Osteoblast (primary cell): ENCODE measurements at regions not wholly inside any gene's neighbourhood (a gene's known extent, or its start where the extent isn't known, plus 50 kb on each side); places are given as distances from the start of the nearest gene placed in this dataset.
A peak's percentile ranks its signal among the peaks of the same experiment; 100 is the strongest.
"Not testable (repeated sequence)": the region's sequence is repeated elsewhere in the genome, so short reads cannot be mapped to it uniquely, and the experiment has no call there.

Experiments
- DNase-seq: peaks from one replicate; pipeline ENCODE4 v3.0.0; 2011; ENCODE audit warnings: low spot score, mixed read lengths; ENCODE audit not compliant: insufficient read length; ENCODE audit errors: missing footprints
- H2AFZ ChIP-seq: 2 replicates; pipeline ENCODE4 v1.6.0; 2011; ENCODE audit warnings: mild to moderate bottlenecking, low read length
- H3K27ac ChIP-seq: 2 replicates; pipeline ENCODE4 v1.5.1; 2011; ENCODE audit warnings: mild to moderate bottlenecking, low read depth, low read length, moderate library complexity
- H3K27me3 ChIP-seq: 2 replicates; pipeline ENCODE4 v1.6.0; 2012; ENCODE audit warnings: mild to moderate bottlenecking, control low read depth, inconsistent platforms, low read length, moderate library complexity; ENCODE audit not compliant: insufficient read depth
- H3K36me3 ChIP-seq: 2 replicates; pipeline ENCODE4 v1.5.1; 2011; ENCODE audit warnings: mild to moderate bottlenecking, low read length, control low read depth, moderate library complexity; ENCODE audit not compliant: insufficient read depth
- H3K4me1 ChIP-seq: 2 replicates; pipeline ENCODE4 v1.5.1; 2011; ENCODE audit warnings: mild to moderate bottlenecking, low read length, control low read depth, moderate library complexity; ENCODE audit not compliant: insufficient read depth
- H3K4me2 ChIP-seq: 2 replicates; pipeline ENCODE4 v1.6.0; 2011; ENCODE audit warnings: mild to moderate bottlenecking, low read length; ENCODE audit not compliant: insufficient read depth
- H3K4me3 ChIP-seq: fragments of 200-600 bp; sonication (generic); 3 replicates; pipeline ENCODE4 v1.5.1; 2012; ENCODE audit warnings: mild to moderate bottlenecking, low read length, inconsistent platforms; ENCODE audit not compliant: insufficient read depth
- H3K79me2 ChIP-seq: 2 replicates; pipeline ENCODE4 v1.6.0; 2012; ENCODE audit warnings: mild to moderate bottlenecking, low read length, control low read depth, inconsistent platforms; ENCODE audit not compliant: insufficient read depth
- H3K9me3 ChIP-seq: 2 replicates; pipeline ENCODE4 v1.5.1; 2011; ENCODE audit warnings: low read depth, low read length, control low read depth
- H4K20me1 ChIP-seq: 2 replicates; pipeline ENCODE4 v1.6.0; 2012; ENCODE audit warnings: mild to moderate bottlenecking, low read length, control low read depth; ENCODE audit not compliant: insufficient read depth

GRCh38 chr2:111382507-111382906 lies 261.8 kb downstream of the BCL2L11 start:
- not testable (repeated sequence) for H3K4me2 ChIP-seq, H4K20me1 ChIP-seq, H3K79me2 ChIP-seq, H2AFZ ChIP-seq, H3K27me3 ChIP-seq, DNase-seq, H3K9me3 ChIP-seq, H3K36me3 ChIP-seq, H3K27ac ChIP-seq, H3K4me3 ChIP-seq, H3K4me1 ChIP-seq

DNA sequence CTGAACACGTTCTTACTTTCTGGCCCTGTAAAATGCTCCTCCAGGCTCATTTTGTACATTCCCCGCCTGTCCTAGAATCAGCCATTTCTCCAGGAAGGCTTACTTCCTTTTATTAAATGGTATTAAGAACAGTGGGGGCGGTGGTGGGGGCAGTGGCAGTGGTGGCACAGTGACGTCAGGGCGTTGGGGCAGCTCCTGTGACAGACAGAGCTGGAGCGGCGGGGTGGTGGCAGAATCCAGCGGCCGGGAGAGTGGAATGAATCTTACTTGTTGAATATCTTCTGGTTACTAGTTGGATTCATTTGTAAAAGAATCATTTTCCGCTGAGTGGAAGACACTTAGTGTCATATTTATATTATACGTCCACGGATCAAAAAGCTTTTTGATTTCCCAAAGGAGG lies 262.6 kb downstream of the BCL2L11 start:
- H2AFZ ChIP-seq, H3K4me1 ChIP-seq, H3K36me3 ChIP-seq, H4K20me1 ChIP-seq, H3K27me3 ChIP-seq, H3K27ac ChIP-seq, H3K9me3 ChIP-seq, H3K4me3 ChIP-seq, H3K79me2 ChIP-seq, H3K4me2 ChIP-seq, DNase-seq: not testable (repeated sequence)

- not testable (repeated sequence) for H3K4me1 ChIP-seq, H4K20me1 ChIP-seq, H3K36me3 ChIP-seq, H3K27me3 ChIP-seq, H3K4me3 ChIP-seq, DNase-seq, H3K27ac ChIP-seq, H3K79me2 ChIP-seq, H2AFZ ChIP-seq, H3K9me3 ChIP-seq, H3K4me2 ChIP-seq
Observed at GRCh38 chr2:111385226-111385957, 264.7 kb downstream of the BCL2L11 start.

- H3K27ac ChIP-seq, H3K4me1 ChIP-seq, H3K79me2 ChIP-seq, H3K4me2 ChIP-seq, H4K20me1 ChIP-seq, H2AFZ ChIP-seq, DNase-seq, H3K4me3 ChIP-seq, H3K36me3 ChIP-seq, H3K9me3 ChIP-seq, H3K27me3 ChIP-seq: not testable (repeated sequence)
Observed at GRCh38 chr2:111390605-111391004, 269.9 kb downstream of the BCL2L11 start.

DNA sequence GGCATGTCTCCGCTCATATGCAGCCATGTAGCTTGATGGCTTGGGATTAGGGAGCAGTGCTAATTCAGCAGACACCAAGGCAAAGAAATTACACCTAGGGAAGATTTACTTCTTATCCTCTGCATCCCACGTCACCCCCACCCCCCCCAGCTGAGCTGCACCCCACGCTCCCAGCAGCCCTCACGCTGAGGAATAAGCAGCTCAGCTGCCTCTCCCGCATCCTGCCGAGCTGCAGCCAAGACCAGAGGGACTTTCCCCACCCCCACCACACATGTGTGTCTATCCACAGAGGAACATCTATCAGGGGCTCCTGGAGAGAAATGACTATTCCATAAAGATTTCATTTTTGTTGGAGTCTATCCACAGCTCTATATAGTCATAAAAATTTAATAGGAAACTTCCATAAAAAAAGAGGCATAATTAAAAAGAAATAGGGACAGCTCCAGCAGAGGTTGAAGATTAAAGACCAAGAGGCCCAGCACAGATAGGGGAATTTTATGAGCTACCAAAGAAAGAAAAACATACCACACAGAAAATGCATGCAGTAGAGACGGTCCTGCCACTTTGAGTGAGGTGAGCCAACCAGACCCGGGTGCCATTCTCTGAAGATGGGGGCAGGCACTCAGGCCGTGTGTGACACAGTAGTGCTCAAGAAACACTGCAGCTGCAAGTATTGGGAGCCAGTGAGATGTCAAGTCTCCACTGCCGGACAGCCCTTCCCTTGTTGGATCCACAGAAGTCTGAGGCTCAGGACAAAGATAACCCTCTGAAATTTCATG lies 274.8 kb downstream of the BCL2L11 start:
- not testable (repeated sequence) for H3K27me3 ChIP-seq

DNA sequence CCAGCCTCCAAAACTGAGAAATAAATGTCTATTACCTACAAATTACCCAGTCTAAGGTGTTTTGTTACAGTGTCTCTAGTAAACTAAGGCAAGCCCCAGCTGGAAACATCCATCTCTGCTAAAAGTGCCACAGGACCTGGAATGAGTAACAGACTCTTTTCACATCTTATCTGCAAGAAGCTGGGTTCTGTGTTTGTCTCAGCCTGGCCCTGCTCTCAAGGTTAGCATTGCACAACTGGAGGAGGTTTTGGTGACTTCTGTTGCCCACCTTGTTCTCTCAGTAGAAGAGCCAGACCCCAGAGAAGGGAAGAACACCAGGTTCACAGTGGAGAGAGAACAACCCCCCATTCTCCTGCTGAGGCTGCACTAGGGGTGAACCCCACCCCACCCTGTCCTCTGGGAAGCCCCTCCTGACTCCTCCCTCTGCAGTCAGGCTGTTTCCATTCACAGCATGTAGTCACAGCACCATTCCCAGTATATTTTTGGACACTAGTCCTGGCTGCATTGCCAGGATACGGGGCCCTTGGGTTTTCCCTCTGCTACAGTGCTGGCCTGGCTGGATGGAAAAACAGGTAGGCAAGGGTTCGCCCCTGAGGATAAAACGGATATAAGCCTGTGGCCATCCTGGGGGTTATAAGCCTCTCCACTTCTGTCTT lies 280.0 kb downstream of the BCL2L11 start:
- H3K4me1 ChIP-seq, H3K9me3 ChIP-seq, H4K20me1 ChIP-seq, H3K27ac ChIP-seq, H3K27me3 ChIP-seq, DNase-seq, H2AFZ ChIP-seq, H3K4me2 ChIP-seq, H3K79me2 ChIP-seq, H3K4me3 ChIP-seq, H3K36me3 ChIP-seq: not testable (repeated sequence)

More for the DNA sequence above, 274.8 kb downstream of the BCL2L11 start:
- H2AFZ ChIP-seq, H3K36me3 ChIP-seq, H3K4me3 ChIP-seq, H3K79me2 ChIP-seq, H4K20me1 ChIP-seq, H3K27ac ChIP-seq, H3K4me2 ChIP-seq, H3K4me1 ChIP-seq, H3K9me3 ChIP-seq: not testable (repeated sequence)
- peak; percentile 36 for DNase-seq

GRCh38 chr2:111401270-111402140 lies 280.8 kb downstream of the BCL2L11 start:
- not testable (repeated sequence) for H3K79me2 ChIP-seq, H2AFZ ChIP-seq, H3K36me3 ChIP-seq, H3K27ac ChIP-seq, H4K20me1 ChIP-seq, H3K9me3 ChIP-seq, DNase-seq, H3K27me3 ChIP-seq, H3K4me3 ChIP-seq, H3K4me1 ChIP-seq, H3K4me2 ChIP-seq

GRCh38 chr2:111402450-111402849 lies 281.7 kb downstream of the BCL2L11 start:
- not testable (repeated sequence) for H3K4me1 ChIP-seq, H3K4me2 ChIP-seq, H3K9me3 ChIP-seq, H3K36me3 ChIP-seq, H3K27me3 ChIP-seq, H2AFZ ChIP-seq, H3K27ac ChIP-seq, H3K79me2 ChIP-seq, DNase-seq, H3K4me3 ChIP-seq, H4K20me1 ChIP-seq
